ENCODE measurements at regions not wholly inside any gene's neighbourhood (a gene's known extent, or its start where the extent isn't known, plus 50 kb on each side); places are given as distances from the start of the nearest gene placed in this dataset.

DNA sequence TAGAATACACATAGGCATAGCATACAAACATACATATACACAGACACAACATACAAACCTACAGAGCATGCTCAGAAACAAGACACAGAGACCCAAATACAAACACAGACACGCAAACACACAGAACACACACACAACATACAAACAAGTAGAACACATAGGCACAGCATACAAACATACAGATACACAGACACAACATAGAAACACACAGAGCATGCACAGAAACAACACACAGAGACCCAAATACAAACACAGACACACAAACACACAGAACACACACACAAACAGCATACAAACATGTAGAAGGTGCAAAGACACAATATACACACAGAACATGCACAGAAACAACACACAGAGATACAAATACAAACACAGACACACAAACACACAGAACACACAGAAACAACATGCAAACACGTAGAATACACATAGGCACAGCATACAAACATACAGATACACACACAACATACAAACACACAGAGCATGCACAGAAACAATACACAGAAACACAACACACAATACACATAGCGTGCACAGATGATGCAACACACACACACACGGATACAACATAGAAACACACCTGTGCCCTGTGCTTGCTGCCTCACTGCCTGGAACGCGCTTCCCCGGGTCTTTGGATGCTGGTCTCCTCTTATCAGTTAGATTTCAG lies 469.0 kb upstream of the CDH4 start:
- H3K4ac ChIP-seq (replicated peaks; ENCODE audit: insufficient read length, low read depth, low read length) = no peak overlapping the region
- ChIA-PET POLR2A (ENCODE audit: partially characterized antibody) (no interaction called here), CTCF (ENCODE audit: partially characterized antibody) (no interaction called here)
- H4K5ac ChIP-seq (ENCODE audit: insufficient read length, low read depth, low read length) = no peak overlapping the region
- H3K18ac ChIP-seq (ENCODE audit: extremely low read depth, low read length) = no peak overlapping the region
- no peak overlapping the region for H2BK5ac ChIP-seq (ENCODE audit: low read depth, low read length)
- 0 out of 2 replicates have a peak overlapping the region, but pooled peaks have one; percentile 70 for H2BK12ac ChIP-seq (ENCODE audit: low read depth, low read length)
- DNase-seq (ENCODE audit: low read depth in 1 of 2, low spot score in 2 of 2) (no peak), FAIRE-seq (peak; percentile 42)
- H3K14ac ChIP-seq (ENCODE audit: insufficient read length) = no peak overlapping the region
- no peak overlapping the region for H4K8ac ChIP-seq (ENCODE audit: extremely low read depth, insufficient read depth, low read length)
- H3K79me1 ChIP-seq (ENCODE audit: low read depth, low read length) = no peaks in the 10 kb centered on the region
- no peak overlapping the region for H3K23ac ChIP-seq (ENCODE audit: insufficient read length)
- no peak overlapping the region; the same call in 1 of the 2 replicates for H2AK5ac ChIP-seq (ENCODE audit: low read depth, low read length)
- no peak overlapping the region for H2AFZ ChIP-seq (ENCODE audit: low read length)
- H4K20me1 ChIP-seq (replicated peaks in 1 of 2; ENCODE audit: control insufficient read depth in 1 of 2, insufficient read depth in 2 of 2, low read length in 2 of 2) = peaks cover 0 to 2% of the 10 kb centered on the region in 2 experiments
- peaks cover 0 to 3% (median 1%) of the 10 kb centered on the region in 4 experiments; a peak in 3 of 7 replicates for H3K4me1 ChIP-seq (replicated peaks in 1 of 4; ENCODE audit: control insufficient read depth in 3 of 4, insufficient read depth in 4 of 4, low read length in 3 of 4)
- WGBS, 2 experiments (ENCODE audit: extremely low coverage in 1 of 2, insufficient coverage in 1 of 2, insufficient read length in 1 of 2, insufficient replicate concordance in 2 of 2, low coverage in 1 of 2, low lambda C conversion rate in 2 of 2, missing lambda C conversion rate in 1 of 2) = 95% methylated on average over 7 of the region's 7 CpGs; no CpG with 5 or more reads in 1 of the 2 experiments
- peaks cover 2% of the 10 kb centered on the region; the same call in 1 of the 2 replicates for H3K23me2 ChIP-seq (ENCODE audit: low read depth, low read length)
- no peak overlapping the region for H3K4me3 ChIP-seq (ENCODE audit: extremely low read depth in 1 of 4, insufficient read depth in 2 of 4, low read depth in 3 of 4, low read length in 4 of 4)
- H3K27me3 ChIP-seq (replicated peaks in 1 of 4; ENCODE audit: control insufficient read depth in 3 of 4, extremely low read depth in 1 of 4, insufficient read depth in 3 of 4, low read length in 3 of 4) = no peaks in the 10 kb centered on the region; a peak in 1 of 7 replicates
- H3K9ac ChIP-seq (replicated peaks in 1 of 4; ENCODE audit: extremely low read depth in 1 of 4, low read depth in 3 of 4, low read length in 3 of 4) = no peak overlapping the region
- H2BK120ac ChIP-seq (replicated peaks; ENCODE audit: low read depth, low read length) = no peak overlapping the region
- H3K9me3 ChIP-seq (ENCODE audit: insufficient read depth in 2 of 2, low read depth in 1 of 2, low read length in 1 of 2) = peaks cover 0 to 7% of the 10 kb centered on the region in 2 experiments; a peak in 3 of 4 replicates
- H3K36me3 ChIP-seq (ENCODE audit: control insufficient read depth in 2 of 4, insufficient read depth in 4 of 4, low read length in 3 of 4) = no peaks in the 10 kb centered on the region; a peak in 1 of 8 replicates
- H2BK20ac ChIP-seq (ENCODE audit: low read length) = 0 out of 2 replicates have a peak overlapping the region, but pooled peaks have one; percentile 52
- peak overlapping the region; percentile 95; the same call in 1 of the 2 replicates for H2BK15ac ChIP-seq (ENCODE audit: low read length)
- H3K27ac ChIP-seq (ENCODE audit: low read depth, low read length) = no peak overlapping the region
- no peaks in the 10 kb centered on the region for H3K79me2 ChIP-seq (ENCODE audit: control insufficient read depth in 1 of 2, insufficient read depth in 2 of 2, low read length in 2 of 2)
- H3K4me2 ChIP-seq (ENCODE audit: insufficient read depth in 1 of 2, low read depth in 2 of 2, low read length in 2 of 2) = no peak overlapping the region
- H3K56ac ChIP-seq (replicated peaks; ENCODE audit: insufficient read length, low read depth, low read length) = no peak overlapping the region
- H4K91ac ChIP-seq (replicated peaks; ENCODE audit: insufficient read length, low read length) = no peak overlapping the region
- no peak for TF ChIP-seq SP1 (IDR thresholded peaks at IDR 0.05; ENCODE audit: low read depth, low read length)
- no peak for TF ChIP-seq GABPA (IDR thresholded peaks at IDR 0.05; ENCODE audit: borderline replicate concordance, insufficient read depth, low read length)
- TF ChIP-seq CTBP2 (IDR thresholded peaks at IDR 0.05; ENCODE audit: borderline replicate concordance, insufficient read depth, insufficient read length, low read length) = no peak
- no peak for TF ChIP-seq RAD21 (IDR thresholded peaks at IDR 0.05 in 1 of 2, conservative IDR thresholded peaks at IDR 0.05 in 1 of 2; ENCODE audit: low read depth in 2 of 2, low read length in 2 of 2)
- no peak for TF ChIP-seq TAF7 (optimal IDR thresholded peaks at IDR 0.05; ENCODE audit: borderline replicate concordance, low read depth, low read length)
- TF ChIP-seq, protein P1, sequence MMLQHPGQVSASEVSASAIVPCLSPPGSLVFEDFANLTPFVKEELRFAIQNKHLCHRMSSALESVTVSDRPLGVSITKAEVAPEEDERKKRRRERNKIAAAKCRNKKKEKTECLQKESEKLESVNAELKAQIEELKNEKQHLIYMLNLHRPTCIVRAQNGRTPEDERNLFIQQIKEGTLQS (IDR thresholded peaks at IDR 0.05; ENCODE audit: insufficient read depth, low read depth, low read length) = no peak
- no peak for TF ChIP-seq NRF1 (IDR thresholded peaks at IDR 0.05; ENCODE audit: low read depth, low read length)
- no peak for TF ChIP-seq SP2 (IDR thresholded peaks at IDR 0.05; ENCODE audit: low read length)
- no peak for TF ChIP-seq BRCA1 (IDR thresholded peaks at IDR 0.05; ENCODE audit: low read depth, low read length)
- no peak for TF ChIP-seq CBX5 (IDR thresholded peaks at IDR 0.05; ENCODE audit: low read depth, low read length)
- no peak for TF ChIP-seq MAFK (IDR thresholded peaks at IDR 0.05; ENCODE audit: low read depth, low read length)
- TF ChIP-seq, protein P2, sequence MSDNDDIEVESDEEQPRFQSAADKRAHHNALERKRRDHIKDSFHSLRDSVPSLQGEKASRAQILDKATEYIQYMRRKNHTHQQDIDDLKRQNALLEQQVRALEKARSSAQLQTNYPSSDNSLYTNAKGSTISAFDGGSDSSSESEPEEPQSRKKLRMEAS (IDR thresholded peaks at IDR 0.05) = no peak

Measured in H1 (cell line).